ENCODE measurements at regions not wholly inside any gene's neighbourhood (a gene's known extent, or its start where the extent isn't known, plus 50 kb on each side); places are given as distances from the start of the nearest gene placed in this dataset.

GRCh38 chr4:89469930-89470375, 162.4 kb upstream of the GPRIN3 start:
- intact Hi-C loops (cut with micrococcal nuclease; ENCODE audit: unreplicated experiment) (no loop called here), in situ Hi-C loops (cut with MboI) (no loop called here)
- H3K79me2 ChIP-seq (ENCODE audit: control insufficient read depth, insufficient read depth, low read length), result no peaks in the 10 kb centered on the region
- ChIA-PET POLR2A (no interaction called here), SMC1A (ENCODE audit: uncharacterized antibody, unreplicated experiment) (interaction anchor here (0.6 to 1.6 kb wide), 4 partner anchors 9 to 32 kb away, joined by 3 to 4 read pairs (median 3); no protein-coding TSS in a partner anchor), CTCF (interaction anchor here (1.4 kb wide), 1 partner anchor 244 kb away, joined by 4 read pairs; no protein-coding TSS in a partner anchor), RAD21 (ENCODE audit: unreplicated experiment) (interaction anchor here (0.6 kb wide), 1 partner anchor 16 kb away, joined by 3 read pairs; no protein-coding TSS in a partner anchor)
- H3K27ac ChIP-seq (ENCODE audit: control insufficient read depth, insufficient read depth), result no peak overlapping the region
- H3K4me3 ChIP-seq, result no peak overlapping the region
- no peaks in the 10 kb centered on the region for H3K27me3 ChIP-seq (replicated peaks in 1 of 2; ENCODE audit: control insufficient read depth in 2 of 2, insufficient read depth in 2 of 2, low read length in 1 of 2)
- H3K9ac ChIP-seq (ENCODE audit: control insufficient read depth, insufficient read depth, low read length), result no peak overlapping the region
- no peaks in the 10 kb centered on the region for H3K36me3 ChIP-seq (ENCODE audit: control insufficient read depth in 2 of 2, insufficient read depth in 2 of 2, low read length in 1 of 2)
- DNase-seq (ENCODE audit: low read depth, low spot score) (peak; percentile 25), ATAC-seq (peak; percentile 88), FAIRE-seq (no peak)
- BruUV-seq (replicated peaks), result no TSS peak
- no peaks in the 10 kb centered on the region; the same call in 1 of the 2 replicates for H3K4me1 ChIP-seq (ENCODE audit: control insufficient read depth, insufficient read depth, low read length)
- H4K20me1 ChIP-seq (ENCODE audit: control insufficient read depth, insufficient read depth), result no peaks in the 10 kb centered on the region
- WGBS (ENCODE audit: insufficient coverage, insufficient replicate concordance, low lambda C conversion rate, missing lambda C conversion rate), result 28% methylated on average over 5 of the region's 5 CpGs
- H3K9me3 ChIP-seq (replicated peaks; ENCODE audit: control insufficient read depth, insufficient read depth, low read length), result no peaks in the 10 kb centered on the region
- H2AFZ ChIP-seq (ENCODE audit: control insufficient read depth, low read depth, low read length), result 0 out of 2 replicates have a peak overlapping the region, but pooled peaks have one; percentile 34
- H3K4me2 ChIP-seq (ENCODE audit: control insufficient read depth, insufficient read depth), result peak overlapping the region; percentile 47
- TF ChIP-seq NFIC (IDR thresholded peaks at IDR 0.05; ENCODE audit: low read depth, low read length), result peak; percentile 44; the same call in 1 of the 2 replicates
- peak; percentile 75 for TF ChIP-seq RAD51 (IDR thresholded peaks at IDR 0.05)
- TF ChIP-seq FOXM1 (IDR thresholded peaks at IDR 0.05; ENCODE audit: low read depth, low read length), result peak; percentile 62; the same call in 1 of the 2 replicates
- TF ChIP-seq NFXL1 (IDR thresholded peaks at IDR 0.05; ENCODE audit: borderline replicate concordance), result no peak
- TF ChIP-seq ASH2L (IDR thresholded peaks at IDR 0.05; ENCODE audit: borderline replicate concordance, low read depth), result 0 out of 2 replicates have a peak, but pooled peaks have one; percentile 63
- TF ChIP-seq NFYB (IDR thresholded peaks at IDR 0.05; ENCODE audit: insufficient read depth, low read depth, low read length), result no peak
- TF ChIP-seq SREBF1 (IDR thresholded peaks at IDR 0.05; ENCODE audit: low read length), result no peak
- TF ChIP-seq, protein P1, sequence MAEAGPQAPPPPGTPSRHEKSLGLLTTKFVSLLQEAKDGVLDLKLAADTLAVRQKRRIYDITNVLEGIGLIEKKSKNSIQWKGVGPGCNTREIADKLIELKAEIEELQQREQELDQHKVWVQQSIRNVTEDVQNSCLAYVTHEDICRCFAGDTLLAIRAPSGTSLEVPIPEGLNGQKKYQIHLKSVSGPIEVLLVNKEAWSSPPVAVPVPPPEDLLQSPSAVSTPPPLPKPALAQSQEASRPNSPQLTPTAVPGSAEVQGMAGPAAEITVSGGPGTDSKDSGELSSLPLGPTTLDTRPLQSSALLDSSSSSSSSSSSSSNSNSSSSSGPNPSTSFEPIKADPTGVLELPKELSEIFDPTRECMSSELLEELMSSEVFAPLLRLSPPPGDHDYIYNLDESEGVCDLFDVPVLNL (IDR thresholded peaks at IDR 0.05; ENCODE audit: low read depth, low read length), result no peak
- peak; percentile 72 to 76; a peak in 3 of 4 replicates for TF ChIP-seq BHLHE40 (IDR thresholded peaks at IDR 0.05; ENCODE audit: borderline replicate concordance in 1 of 2, low read depth in 2 of 2, low read length in 1 of 2)
- no peak for TF ChIP-seq PML (IDR thresholded peaks at IDR 0.05; ENCODE audit: low read length)
- TF ChIP-seq JUNB (IDR thresholded peaks at IDR 0.05), result 0 out of 2 replicates have a peak, but pooled peaks have one; percentile 19
- TF ChIP-seq MEF2A (IDR thresholded peaks at IDR 0.05; ENCODE audit: insufficient read depth, low read depth, low read length), result 0 out of 2 replicates have a peak, but pooled peaks have one; percentile 43
- TF ChIP-seq, protein P2, sequence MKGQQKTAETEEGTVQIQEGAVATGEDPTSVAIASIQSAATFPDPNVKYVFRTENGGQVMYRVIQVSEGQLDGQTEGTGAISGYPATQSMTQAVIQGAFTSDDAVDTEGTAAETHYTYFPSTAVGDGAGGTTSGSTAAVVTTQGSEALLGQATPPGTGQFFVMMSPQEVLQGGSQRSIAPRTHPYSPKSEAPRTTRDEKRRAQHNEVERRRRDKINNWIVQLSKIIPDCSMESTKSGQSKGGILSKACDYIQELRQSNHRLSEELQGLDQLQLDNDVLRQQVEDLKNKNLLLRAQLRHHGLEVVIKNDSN (IDR thresholded peaks at IDR 0.05; ENCODE audit: borderline replicate concordance, extremely low read length, insufficient read depth, low read depth, low read length), result peak; percentile 5
- TF ChIP-seq FOXK2 (IDR thresholded peaks at IDR 0.05), result no peak
- TF ChIP-seq EP300 (IDR thresholded peaks at IDR 0.05; ENCODE audit: borderline replicate concordance in 1 of 2, control insufficient read depth in 1 of 2, low read depth in 2 of 2, low read length in 2 of 2), result peak; percentile 32 to 42; a peak in 1 of 4 replicates
- TF ChIP-seq RUNX3 (IDR thresholded peaks at IDR 0.05; ENCODE audit: low read length), result peak; percentile 71
- TF ChIP-seq ATF7 (IDR thresholded peaks at IDR 0.05; ENCODE audit: low read depth), result peak; percentile 36; the same call in 1 of the 2 replicates
- TF ChIP-seq NR2C2 (IDR thresholded peaks at IDR 0.05; ENCODE audit: borderline replicate concordance, control insufficient read depth, insufficient read length, low read depth), result no peak
- no peak for TF ChIP-seq JUND (IDR thresholded peaks at IDR 0.05; ENCODE audit: low read depth, low read length)
